ENCODE measurements at regions not wholly inside any gene's neighbourhood (a gene's known extent, or its start where the extent isn't known, plus 50 kb on each side); places are given as distances from the start of the nearest gene placed in this dataset.

GRCh38 chr2:20130160-20130560 lies 78.7 kb upstream of the LAPTM4A start:
- no peak for TF ChIP-seq POLR2AphosphoS5 (IDR thresholded peaks at IDR 0.05; ENCODE audit: low read depth)
- TF ChIP-seq REST (IDR thresholded peaks at IDR 0.05; ENCODE audit: insufficient replicate concordance, low read depth) = no peak
- no peak for TF ChIP-seq CTCF (IDR thresholded peaks at IDR 0.05; ENCODE audit: insufficient read depth, low read length)
- no peak for TF ChIP-seq GABPA (IDR thresholded peaks at IDR 0.05; ENCODE audit: low read depth)
- TF ChIP-seq SPI1 (IDR thresholded peaks at IDR 0.05; ENCODE audit: borderline replicate concordance, low read depth) = no peak

GRCh38 chr2:20129331-20130159 lies 78.1 kb upstream of the LAPTM4A start:
- no peak for DNase-seq (ENCODE audit: low read depth in 1 of 2, low spot score in 1 of 2)
- no peak overlapping the region for H3K27ac ChIP-seq (replicated peaks)
- H3K27me3 ChIP-seq (ENCODE audit: insufficient read depth, poor library complexity, severe bottlenecking) = no peaks in the 10 kb centered on the region
- H3K4me3 ChIP-seq (replicated peaks; ENCODE audit: insufficient read depth, low read length) = no peak overlapping the region
- no peak for TF ChIP-seq SPI1 (IDR thresholded peaks at IDR 0.05; ENCODE audit: borderline replicate concordance, low read depth)
- no peak for TF ChIP-seq GABPA (IDR thresholded peaks at IDR 0.05; ENCODE audit: low read depth)
- TF ChIP-seq CTCF (IDR thresholded peaks at IDR 0.05; ENCODE audit: insufficient read depth, low read length) = no peak
- no peak for TF ChIP-seq POLR2AphosphoS5 (IDR thresholded peaks at IDR 0.05; ENCODE audit: low read depth)
- TF ChIP-seq REST (IDR thresholded peaks at IDR 0.05; ENCODE audit: insufficient replicate concordance, low read depth) = no peak

More at GRCh38 chr2:20130160-20130560, 78.7 kb upstream of the LAPTM4A start:
- H3K27me3 ChIP-seq (ENCODE audit: insufficient read depth, poor library complexity, severe bottlenecking) = no peaks in the 10 kb centered on the region
- no peak overlapping the region for H3K27ac ChIP-seq (replicated peaks)
- DNase-seq (ENCODE audit: low read depth in 1 of 2, low spot score in 1 of 2) = no peak
- no peak overlapping the region for H3K4me3 ChIP-seq (replicated peaks; ENCODE audit: insufficient read depth, low read length)

- no peak overlapping the region for H3K27ac ChIP-seq (replicated peaks)
- no peak overlapping the region for H3K4me3 ChIP-seq (replicated peaks; ENCODE audit: insufficient read depth, low read length)
- H3K27me3 ChIP-seq (ENCODE audit: insufficient read depth, poor library complexity, severe bottlenecking) = no peaks in the 10 kb centered on the region
- no peak for DNase-seq (ENCODE audit: low read depth in 1 of 2, low spot score in 1 of 2)
- TF ChIP-seq REST (IDR thresholded peaks at IDR 0.05; ENCODE audit: insufficient replicate concordance, low read depth) (no peak), GABPA (IDR thresholded peaks at IDR 0.05; ENCODE audit: low read depth) (no peak), CTCF (IDR thresholded peaks at IDR 0.05; ENCODE audit: insufficient read depth, low read length) (no peak), SPI1 (IDR thresholded peaks at IDR 0.05; ENCODE audit: borderline replicate concordance, low read depth) (no peak), POLR2AphosphoS5 (IDR thresholded peaks at IDR 0.05; ENCODE audit: low read depth) (no peak)
Observed at GRCh38 chr2:20128506-20129330, 77.3 kb upstream of the LAPTM4A start.
